Activated B cell treated with CpG ODN at 0.5 μM for 24 hours (primary cell): ENCODE measurements at regions not wholly inside any gene's neighbourhood (a gene's known extent, or its start where the extent isn't known, plus 50 kb on each side); places are given as distances from the start of the nearest gene placed in this dataset.

Experiments
- ATAC-seq: fragments of 200-7000 bp; cut with Tn5 transposase; one replicate; pipeline ENCODE4 v1.10.0; 2021; ENCODE audit warnings: low read depth, mild to moderate bottlenecking, moderate library complexity
- CTCF ChIA-PET: fragments of 350-600 bp; sonication (Branson Sonifier 250); formaldehyde crosslinking; loops from one replicate; lab custom pipeline; 2021; ENCODE audit warnings: antibody characterized with exemption; lab: Charles Lee
- POLR2A ChIA-PET: fragments of 350-600 bp; sonication (Branson Sonifier 250); formaldehyde crosslinking; loops from one replicate; lab custom pipeline; 2021; ENCODE audit warnings: antibody characterized with exemption; lab: Charles Lee
- DNase-seq: peaks from one replicate; pipeline ENCODE4 v3.0.0; 2022
- H3K27ac Mint-ChIP-seq: one replicate; pipeline ENCODE4 v1.8.0; 2020; ENCODE audit warnings: mixed read lengths
- H3K27me3 Mint-ChIP-seq: one replicate; pipeline ENCODE4 v1.8.0; 2021; ENCODE audit warnings: mixed read lengths
- H3K36me3 Mint-ChIP-seq: one replicate; pipeline ENCODE4 v1.8.0; 2021; ENCODE audit warnings: low read depth, mixed read lengths
- H3K4me1 Mint-ChIP-seq: one replicate; pipeline ENCODE4 v1.8.0; 2021; ENCODE audit warnings: mixed read lengths
- H3K4me3 Mint-ChIP-seq: one replicate; pipeline ENCODE4 v1.8.0; 2020; ENCODE audit warnings: mild to moderate bottlenecking, mixed read lengths
- H3K9me3 Mint-ChIP-seq: one replicate; pipeline ENCODE4 v1.8.0; 2020; ENCODE audit warnings: mixed read lengths
- intact Hi-C: fragments of 100-400 bp; cut with micrococcal nuclease; formaldehyde crosslinking; loops from one replicate; pipeline ENCODE4 v1.15.1; 2024
- TF ChIP-seq, protein P1 (sequence below): fragments of 200-600 bp; IDR thresholded peaks from one replicate; pipeline ENCODE4 v1.8.0; 2022; ENCODE audit warnings: antibody characterized with exemption, mild to moderate bottlenecking

DNA sequence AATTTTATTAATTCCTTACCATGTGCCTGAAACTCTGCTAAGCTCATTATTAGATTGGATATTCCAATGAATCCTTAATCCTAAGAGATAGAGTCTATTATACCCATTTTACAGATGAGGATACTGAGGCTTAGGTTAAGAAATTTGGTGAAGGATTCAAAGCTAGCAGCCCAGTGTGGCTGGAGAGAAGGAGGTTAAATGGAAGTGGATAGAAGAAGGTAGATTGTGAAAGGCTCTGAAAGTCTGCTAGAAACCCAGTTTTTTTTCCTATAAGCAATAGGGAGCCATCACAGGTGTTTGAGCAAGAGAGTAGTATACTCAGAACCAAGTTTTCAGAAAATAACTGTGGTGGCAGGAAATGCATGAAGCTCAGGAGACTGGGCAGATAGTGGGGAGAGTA is 265.8 kb upstream of the NEBL start:
- no peak overlapping the region for H3K27ac Mint-ChIP-seq
- H3K36me3 Mint-ChIP-seq = no peaks in the 10 kb centered on the region
- ChIA-PET CTCF (no interaction called here), POLR2A (no interaction called here)
- no peaks in the 10 kb centered on the region for H3K27me3 Mint-ChIP-seq
- no peak overlapping the region for H3K4me3 Mint-ChIP-seq
- no peak for DNase-seq
- no peak for ATAC-seq
- intact Hi-C loops = no loop called here
- TF ChIP-seq, protein P1, sequence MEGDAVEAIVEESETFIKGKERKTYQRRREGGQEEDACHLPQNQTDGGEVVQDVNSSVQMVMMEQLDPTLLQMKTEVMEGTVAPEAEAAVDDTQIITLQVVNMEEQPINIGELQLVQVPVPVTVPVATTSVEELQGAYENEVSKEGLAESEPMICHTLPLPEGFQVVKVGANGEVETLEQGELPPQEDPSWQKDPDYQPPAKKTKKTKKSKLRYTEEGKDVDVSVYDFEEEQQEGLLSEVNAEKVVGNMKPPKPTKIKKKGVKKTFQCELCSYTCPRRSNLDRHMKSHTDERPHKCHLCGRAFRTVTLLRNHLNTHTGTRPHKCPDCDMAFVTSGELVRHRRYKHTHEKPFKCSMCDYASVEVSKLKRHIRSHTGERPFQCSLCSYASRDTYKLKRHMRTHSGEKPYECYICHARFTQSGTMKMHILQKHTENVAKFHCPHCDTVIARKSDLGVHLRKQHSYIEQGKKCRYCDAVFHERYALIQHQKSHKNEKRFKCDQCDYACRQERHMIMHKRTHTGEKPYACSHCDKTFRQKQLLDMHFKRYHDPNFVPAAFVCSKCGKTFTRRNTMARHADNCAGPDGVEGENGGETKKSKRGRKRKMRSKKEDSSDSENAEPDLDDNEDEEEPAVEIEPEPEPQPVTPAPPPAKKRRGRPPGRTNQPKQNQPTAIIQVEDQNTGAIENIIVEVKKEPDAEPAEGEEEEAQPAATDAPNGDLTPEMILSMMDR = no peak
- no peaks in the 10 kb centered on the region for H3K9me3 Mint-ChIP-seq
- no peaks in the 10 kb centered on the region for H3K4me1 Mint-ChIP-seq

DNA sequence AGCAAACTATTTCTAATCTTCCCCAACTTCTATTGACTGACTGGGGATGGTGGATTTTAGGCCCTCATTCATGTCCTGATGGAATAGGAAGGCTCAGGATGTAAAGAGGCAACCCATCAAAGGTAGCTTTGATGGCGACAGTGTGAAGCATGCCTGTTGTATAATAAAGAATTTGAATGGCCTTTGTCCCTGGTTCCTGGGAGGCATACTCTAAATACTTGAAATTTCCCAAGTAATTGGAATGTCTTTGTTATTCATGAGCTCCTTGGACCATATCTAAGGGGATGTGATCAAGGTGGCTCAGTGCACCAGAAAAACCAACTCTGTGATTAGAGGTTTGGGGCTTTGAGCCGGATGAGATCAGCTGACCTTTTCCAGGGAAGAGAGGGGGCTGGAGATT is 264.5 kb upstream of the NEBL start:
- intact Hi-C loops = no loop called here
- Mint-ChIP-seq H3K27me3 (no peaks in the 10 kb centered on the region), H3K4me3 (no peak overlapping the region), H3K27ac (no peak overlapping the region), H3K4me1 (no peaks in the 10 kb centered on the region), H3K36me3 (no peaks in the 10 kb centered on the region), H3K9me3 (no peaks in the 10 kb centered on the region)
- ChIA-PET CTCF (no interaction called here), POLR2A (no interaction called here)
- no peak for DNase-seq
- no peak for ATAC-seq
- TF ChIP-seq, protein P1 = no peak

- DNase-seq = no peak
- TF ChIP-seq, protein P1 = no peak
- CTCF ChIA-PET = no interaction called here
- intact Hi-C loops = no loop called here
- no peak overlapping the region for H3K4me3 Mint-ChIP-seq
- H3K27ac Mint-ChIP-seq = no peak overlapping the region
- no peak for ATAC-seq
- H3K27me3 Mint-ChIP-seq = no peaks in the 10 kb centered on the region
- POLR2A ChIA-PET = no interaction called here
- no peaks in the 10 kb centered on the region for H3K4me1 Mint-ChIP-seq
- H3K36me3 Mint-ChIP-seq = no peaks in the 10 kb centered on the region
- no peaks in the 10 kb centered on the region for H3K9me3 Mint-ChIP-seq
These were observed 264.0 kb upstream of the NEBL start for GRCh38 chr10:21161090-21161625.

DNA sequence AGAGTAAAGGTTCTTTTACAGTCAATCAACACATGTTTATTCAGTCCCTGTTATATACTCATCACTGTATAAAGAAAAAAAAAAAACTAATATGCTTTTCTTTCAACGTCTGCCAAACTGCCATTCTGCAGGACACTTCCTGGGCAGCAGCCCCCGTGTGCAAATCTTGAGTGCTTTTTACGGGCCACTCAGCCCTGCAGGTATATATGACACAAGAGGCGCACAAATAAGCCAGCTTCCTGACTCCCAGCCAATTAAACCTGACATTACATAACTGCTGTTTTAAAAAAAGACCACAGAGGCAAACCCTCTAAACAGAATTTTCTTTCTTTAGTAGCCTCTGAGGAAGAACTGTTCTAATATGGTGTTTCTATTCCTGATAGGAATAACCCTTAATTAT is 263.0 kb upstream of the NEBL start:
- Mint-ChIP-seq H3K4me3 (no peak overlapping the region), H3K27me3 (no peaks in the 10 kb centered on the region), H3K9me3 (no peaks in the 10 kb centered on the region), H3K36me3 (no peaks in the 10 kb centered on the region), H3K4me1 (no peaks in the 10 kb centered on the region), H3K27ac (no peak overlapping the region)
- ChIA-PET CTCF (no interaction called here), POLR2A (no interaction called here)
- intact Hi-C loops = no loop called here
- DNase-seq (no peak), ATAC-seq (no peak)
- TF ChIP-seq, protein P1 = no peak

GRCh38 chr10:21159669-21160068 is 262.6 kb upstream of the NEBL start:
- intact Hi-C loops = no loop called here
- no peak for ATAC-seq
- POLR2A ChIA-PET = no interaction called here
- Mint-ChIP-seq H3K4me3 (no peak overlapping the region), H3K9me3 (no peaks in the 10 kb centered on the region), H3K36me3 (no peaks in the 10 kb centered on the region), H3K27ac (no peak overlapping the region), H3K27me3 (no peaks in the 10 kb centered on the region), H3K4me1 (no peaks in the 10 kb centered on the region)
- DNase-seq = no peak
- CTCF ChIA-PET = no interaction called here
- TF ChIP-seq, protein P1 = no peak
